ENCODE measurements at regions not wholly inside any gene's neighbourhood (a gene's known extent, or its start where the extent isn't known, plus 50 kb on each side); places are given as distances from the start of the nearest gene placed in this dataset.

- no peak for DNase-seq (ENCODE audit: low read depth in 2 of 2)
- no peak for TF ChIP-seq CTCF (IDR thresholded peaks at IDR 0.05; ENCODE audit: low read depth, low read length)
- H3K4me3 ChIP-seq (replicated peaks in 1 of 2; ENCODE audit: low read depth in 2 of 2, low read length in 2 of 2): no peak overlapping the region
Measured at GRCh38 chr15:100737214-100737613, 134.8 kb downstream of the ASB7 start.

GRCh38 chr15:100738614-100739013 is 136.2 kb downstream of the ASB7 start:
- no peak overlapping the region for H3K4me3 ChIP-seq (replicated peaks in 1 of 2; ENCODE audit: low read depth in 2 of 2, low read length in 2 of 2)
- no peak for TF ChIP-seq CTCF (IDR thresholded peaks at IDR 0.05; ENCODE audit: low read depth, low read length)
- DNase-seq (ENCODE audit: low read depth in 2 of 2): no peak

GRCh38 chr15:100740138-100740537 is 137.7 kb downstream of the ASB7 start:
- no peak for TF ChIP-seq CTCF (IDR thresholded peaks at IDR 0.05; ENCODE audit: low read depth, low read length)
- no peak overlapping the region for H3K4me3 ChIP-seq (replicated peaks in 1 of 2; ENCODE audit: low read depth in 2 of 2, low read length in 2 of 2)
- DNase-seq (ENCODE audit: low read depth in 2 of 2): no peak

GRCh38 chr15:100751585-100751984 is 128.0 kb upstream of the ALDH1A3 start:
- no peak for DNase-seq (ENCODE audit: low read depth in 2 of 2)
- TF ChIP-seq CTCF (IDR thresholded peaks at IDR 0.05; ENCODE audit: low read depth, low read length): no peak
- no peak overlapping the region for H3K4me3 ChIP-seq (replicated peaks in 1 of 2; ENCODE audit: low read depth in 2 of 2, low read length in 2 of 2)

- no peak for DNase-seq (ENCODE audit: low read depth in 2 of 2)
- H3K4me3 ChIP-seq (replicated peaks in 1 of 2; ENCODE audit: low read depth in 2 of 2, low read length in 2 of 2): no peak overlapping the region
- TF ChIP-seq CTCF (IDR thresholded peaks at IDR 0.05; ENCODE audit: low read depth, low read length): no peak
Measured at GRCh38 chr15:100753503-100753902, 126.1 kb upstream of the ALDH1A3 start.

GRCh38 chr15:100757661-100758060 is 122.0 kb upstream of the ALDH1A3 start:
- no peak for DNase-seq (ENCODE audit: low read depth in 2 of 2)
- no peak for TF ChIP-seq CTCF (IDR thresholded peaks at IDR 0.05; ENCODE audit: low read depth, low read length)
- H3K4me3 ChIP-seq (replicated peaks in 1 of 2; ENCODE audit: low read depth in 2 of 2, low read length in 2 of 2): no peak overlapping the region

- no peak for DNase-seq (ENCODE audit: low read depth in 2 of 2)
- H3K4me3 ChIP-seq (replicated peaks in 1 of 2; ENCODE audit: low read depth in 2 of 2, low read length in 2 of 2): no peak overlapping the region
- no peak for TF ChIP-seq CTCF (IDR thresholded peaks at IDR 0.05; ENCODE audit: low read depth, low read length)
Measured at GRCh38 chr15:100758555-100758954, 121.1 kb upstream of the ALDH1A3 start.
